ENCODE measurements at regions not wholly inside any gene's neighbourhood (a gene's known extent, or its start where the extent isn't known, plus 50 kb on each side); places are given as distances from the start of the nearest gene placed in this dataset.

GRCh38 chr13:89027694-89028306 is 1356.6 kb downstream of the SLITRK5 start:
- Histone ChIP-seq H3K36me3 (ENCODE audit: control insufficient read depth, insufficient read depth, low read length) (no peaks in the 10 kb centered on the region), H3K4me1 (ENCODE audit: control insufficient read depth, insufficient read depth, low read length) (no peaks in the 10 kb centered on the region), H3K9me3 (ENCODE audit: control insufficient read depth, insufficient read depth, low read length) (no peaks in the 10 kb centered on the region), H3K4me3 (ENCODE audit: low read length) (no peak overlapping the region), H3K27ac (ENCODE audit: low read length) (no peak overlapping the region), H3K27me3 (ENCODE audit: control insufficient read depth, insufficient read depth, low read length) (no peaks in the 10 kb centered on the region)
- 63% methylated on average over 1 of the region's 3 CpGs for WGBS (ENCODE audit: insufficient coverage)
- ATAC-seq (no peak), DNase-seq (no peak)
- H3K36me3 Mint-ChIP-seq, result peaks cover 7% of the 10 kb centered on the region
- no peak for TF ChIP-seq CTCF (IDR thresholded peaks at IDR 0.05)
- intact Hi-C loops (cut with micrococcal nuclease), result no loop called here
- H3K27me3 Mint-ChIP-seq (ENCODE audit: low read depth in 2 of 2), result no peaks in the 10 kb centered on the region
- no peak overlapping the region for H3K27ac Mint-ChIP-seq
- H3K4me1 Mint-ChIP-seq, result no peaks in the 10 kb centered on the region
- no peak overlapping the region for H3K4me3 Mint-ChIP-seq
- H3K9me3 Mint-ChIP-seq, result peaks cover 2 to 3% of the 10 kb centered on the region in 2 donors

- no peaks in the 10 kb centered on the region for H3K4me1 Mint-ChIP-seq
- 70% methylated on average over 2 of the region's 2 CpGs for WGBS (ENCODE audit: insufficient coverage)
- no peaks in the 10 kb centered on the region for H3K9me3 ChIP-seq (ENCODE audit: control insufficient read depth, insufficient read depth, low read length)
- no peaks in the 10 kb centered on the region for H3K4me1 ChIP-seq (ENCODE audit: control insufficient read depth, insufficient read depth, low read length)
- H3K27me3 ChIP-seq (ENCODE audit: control insufficient read depth, insufficient read depth, low read length), result no peaks in the 10 kb centered on the region
- no peaks in the 10 kb centered on the region for H3K36me3 Mint-ChIP-seq
- ATAC-seq (no peak), DNase-seq (no peak)
- intact Hi-C loops (cut with micrococcal nuclease), result no loop called here
- H3K27ac Mint-ChIP-seq, result no peak overlapping the region
- no peaks in the 10 kb centered on the region for H3K27me3 Mint-ChIP-seq (ENCODE audit: low read depth in 2 of 2)
- TF ChIP-seq CTCF (IDR thresholded peaks at IDR 0.05), result no peak
- H3K4me3 Mint-ChIP-seq, result no peak overlapping the region
- H3K27ac ChIP-seq (ENCODE audit: low read length), result no peak overlapping the region
- peaks cover 3 to 9% of the 10 kb centered on the region in 2 donors for H3K9me3 Mint-ChIP-seq
- H3K4me3 ChIP-seq (ENCODE audit: low read length), result no peak overlapping the region
- no peaks in the 10 kb centered on the region for H3K36me3 ChIP-seq (ENCODE audit: control insufficient read depth, insufficient read depth, low read length)
Observed at GRCh38 chr13:89029062-89029461, 1357.9 kb downstream of the SLITRK5 start.

- WGBS (ENCODE audit: insufficient coverage), result 100% methylated on average over 1 of the region's 1 CpG
- H3K27ac Mint-ChIP-seq, result no peak overlapping the region
- Histone ChIP-seq H3K36me3 (ENCODE audit: control insufficient read depth, insufficient read depth, low read length) (no peaks in the 10 kb centered on the region), H3K27ac (ENCODE audit: low read length) (no peak overlapping the region), H3K4me1 (ENCODE audit: control insufficient read depth, insufficient read depth, low read length) (no peaks in the 10 kb centered on the region), H3K27me3 (ENCODE audit: control insufficient read depth, insufficient read depth, low read length) (no peaks in the 10 kb centered on the region), H3K9me3 (ENCODE audit: control insufficient read depth, insufficient read depth, low read length) (no peaks in the 10 kb centered on the region), H3K4me3 (ENCODE audit: low read length) (no peak overlapping the region)
- no peaks in the 10 kb centered on the region for H3K36me3 Mint-ChIP-seq
- DNase-seq (no peak), ATAC-seq (no peak)
- peaks cover 0 to 10% of the 10 kb centered on the region in 2 donors for H3K9me3 Mint-ChIP-seq
- no peaks in the 10 kb centered on the region for H3K27me3 Mint-ChIP-seq (ENCODE audit: low read depth in 2 of 2)
- H3K4me3 Mint-ChIP-seq, result no peak overlapping the region
- H3K4me1 Mint-ChIP-seq, result peaks cover 0 to 15% of the 10 kb centered on the region in 2 donors
- TF ChIP-seq CTCF (IDR thresholded peaks at IDR 0.05), result no peak
- intact Hi-C loops (cut with micrococcal nuclease), result no loop called here
Observed at GRCh38 chr13:89034015-89034414, 1362.8 kb downstream of the SLITRK5 start.

GRCh38 chr13:89052699-89053098 is 1381.5 kb downstream of the SLITRK5 start:
- WGBS (ENCODE audit: insufficient coverage), result 78% methylated on average over 3 of the region's 3 CpGs
- no peaks in the 10 kb centered on the region for H3K36me3 Mint-ChIP-seq
- ATAC-seq, result no peak

More at GRCh38 chr13:89052699-89053098, 1381.5 kb downstream of the SLITRK5 start:
- Histone ChIP-seq H3K9me3 (ENCODE audit: control insufficient read depth, insufficient read depth, low read length) (no peaks in the 10 kb centered on the region), H3K36me3 (ENCODE audit: control insufficient read depth, insufficient read depth, low read length) (no peaks in the 10 kb centered on the region), H3K4me1 (ENCODE audit: control insufficient read depth, insufficient read depth, low read length) (no peaks in the 10 kb centered on the region), H3K27ac (ENCODE audit: low read length) (no peak overlapping the region), H3K27me3 (ENCODE audit: control insufficient read depth, insufficient read depth, low read length) (no peaks in the 10 kb centered on the region), H3K4me3 (ENCODE audit: low read length) (no peak overlapping the region)
- H3K9me3 Mint-ChIP-seq, result no peaks in the 10 kb centered on the region
- no peaks in the 10 kb centered on the region for H3K27me3 Mint-ChIP-seq (ENCODE audit: low read depth in 2 of 2)
- TF ChIP-seq CTCF (IDR thresholded peaks at IDR 0.05), result no peak
- DNase-seq, result no peak
- H3K4me3 Mint-ChIP-seq, result no peak overlapping the region
- H3K27ac Mint-ChIP-seq, result no peak overlapping the region
- intact Hi-C loops (cut with micrococcal nuclease), result no loop called here
- H3K4me1 Mint-ChIP-seq, result no peaks in the 10 kb centered on the region
